ENCODE measurements at regions not wholly inside any gene's neighbourhood (a gene's known extent, or its start where the extent isn't known, plus 50 kb on each side); places are given as distances from the start of the nearest gene placed in this dataset.

GRCh38 chr2:126828051-126828450 is 70.6 kb upstream of the TEX51 start:
- H3K27ac ChIP-seq, result no peak overlapping the region
- no peak for TF ChIP-seq CTCF (IDR thresholded peaks at IDR 0.05; ENCODE audit: low read depth, low read length)
- no peak for DNase-seq (ENCODE audit: low read depth in 1 of 2, low spot score in 1 of 2)
- peaks cover 7% of the 10 kb centered on the region for H3K4me1 ChIP-seq (ENCODE audit: low read depth)
- H3K4me3 ChIP-seq, result no peak overlapping the region
- H3K27me3 ChIP-seq, result no peaks in the 10 kb centered on the region
- no peaks in the 10 kb centered on the region for H3K36me3 ChIP-seq
- H3K9me3 ChIP-seq (ENCODE audit: low read depth), result no peaks in the 10 kb centered on the region

DNA sequence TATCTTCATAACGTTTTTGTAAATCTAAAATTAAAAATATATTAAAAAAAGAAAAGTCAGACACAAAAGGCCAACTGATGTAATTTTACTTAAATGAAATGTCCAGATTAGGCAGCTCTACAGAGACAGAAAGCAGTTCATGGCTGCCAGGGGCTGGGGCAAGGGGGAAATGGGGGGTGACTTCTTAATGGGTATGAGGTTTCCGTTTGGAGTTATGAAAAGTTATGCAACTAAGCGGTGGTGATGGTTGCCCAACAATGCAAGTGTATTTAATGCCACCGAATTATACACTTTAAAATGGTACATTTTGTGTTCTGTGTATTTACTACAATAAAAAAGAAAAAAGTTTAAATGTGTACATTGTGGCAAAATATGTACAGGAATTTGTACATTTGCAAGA is 70.2 kb upstream of the TEX51 start:
- Histone ChIP-seq H3K27me3 (no peaks in the 10 kb centered on the region), H3K4me1 (ENCODE audit: low read depth) (peaks cover 7% of the 10 kb centered on the region)

DNA sequence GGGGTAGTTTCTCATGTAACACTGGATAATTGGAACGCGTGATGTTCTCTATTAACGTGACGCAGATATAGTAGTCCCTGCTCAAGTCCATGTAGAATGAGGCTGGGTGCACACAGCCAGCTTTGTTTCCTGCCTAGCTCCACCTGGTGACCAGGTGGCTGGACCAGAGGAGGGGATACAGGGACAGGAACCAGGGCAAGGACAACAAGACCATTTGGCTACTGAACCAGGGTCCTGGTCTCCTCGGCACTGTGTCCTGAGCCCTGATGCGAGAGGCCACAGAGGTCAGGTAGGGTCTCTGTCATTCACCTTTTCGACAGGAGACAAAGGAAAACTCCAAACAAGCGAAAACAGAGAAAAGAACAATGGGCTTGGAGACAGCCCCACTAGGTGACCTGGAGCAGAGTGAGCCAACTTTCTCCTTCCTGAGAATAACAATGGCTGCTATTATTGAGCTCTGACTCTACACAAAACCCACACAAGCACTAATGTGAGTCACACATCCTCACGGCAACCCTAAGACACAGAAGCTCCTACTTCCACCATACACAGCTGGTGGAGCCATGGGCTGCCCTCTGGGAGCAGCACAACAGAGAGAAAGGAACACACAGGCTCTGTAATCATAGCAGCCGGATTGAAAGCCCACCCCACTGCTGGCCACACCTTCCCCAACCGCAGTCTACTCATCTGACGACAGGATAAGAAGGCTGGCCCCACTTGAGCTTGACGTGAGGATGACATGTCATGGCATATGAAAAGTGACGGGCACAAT is 67.3 kb upstream of the TEX51 start:
- TF ChIP-seq CTCF (IDR thresholded peaks at IDR 0.05; ENCODE audit: low read depth, low read length), result no peak

More for the DNA sequence above, 70.2 kb upstream of the TEX51 start:
- TF ChIP-seq CTCF (IDR thresholded peaks at IDR 0.05; ENCODE audit: low read depth, low read length), result no peak
- no peaks in the 10 kb centered on the region for H3K9me3 ChIP-seq (ENCODE audit: low read depth)
- DNase-seq (ENCODE audit: low read depth in 1 of 2, low spot score in 1 of 2), result no peak
- no peak overlapping the region for H3K27ac ChIP-seq
- no peaks in the 10 kb centered on the region for H3K36me3 ChIP-seq
- no peak overlapping the region for H3K4me3 ChIP-seq

DNA sequence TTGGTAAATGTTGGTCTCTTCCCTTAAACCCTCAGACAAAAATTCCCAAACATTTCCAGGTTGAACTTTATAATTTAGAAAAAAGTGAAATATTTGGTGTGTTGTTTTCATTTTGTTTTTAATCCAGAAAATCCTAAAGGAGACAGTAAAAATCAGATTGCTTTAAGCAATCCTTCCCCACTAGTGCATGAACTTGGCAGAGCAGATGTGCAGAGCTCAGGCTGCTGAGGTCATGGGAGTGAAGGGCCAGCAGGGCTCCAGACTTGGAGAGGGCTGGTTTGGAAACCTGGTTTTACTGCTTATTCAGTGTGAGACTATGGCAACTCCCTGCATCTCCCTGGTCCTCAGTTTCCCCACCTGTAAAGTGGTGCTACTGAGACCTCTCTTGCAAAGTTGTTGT is 66.7 kb upstream of the TEX51 start:
- H3K27ac ChIP-seq, result no peak overlapping the region
- TF ChIP-seq CTCF (IDR thresholded peaks at IDR 0.05; ENCODE audit: low read depth, low read length), result no peak

More for the DNA sequence above, 67.3 kb upstream of the TEX51 start:
- H3K4me3 ChIP-seq, result no peak overlapping the region
- H3K27ac ChIP-seq, result no peak overlapping the region
- no peaks in the 10 kb centered on the region for H3K27me3 ChIP-seq
- H3K9me3 ChIP-seq (ENCODE audit: low read depth), result no peaks in the 10 kb centered on the region
- peaks cover 7% of the 10 kb centered on the region for H3K4me1 ChIP-seq (ENCODE audit: low read depth)
- DNase-seq (ENCODE audit: low read depth in 1 of 2, low spot score in 1 of 2), result peak; percentile 9 to 57
- H3K36me3 ChIP-seq, result no peaks in the 10 kb centered on the region

DNA sequence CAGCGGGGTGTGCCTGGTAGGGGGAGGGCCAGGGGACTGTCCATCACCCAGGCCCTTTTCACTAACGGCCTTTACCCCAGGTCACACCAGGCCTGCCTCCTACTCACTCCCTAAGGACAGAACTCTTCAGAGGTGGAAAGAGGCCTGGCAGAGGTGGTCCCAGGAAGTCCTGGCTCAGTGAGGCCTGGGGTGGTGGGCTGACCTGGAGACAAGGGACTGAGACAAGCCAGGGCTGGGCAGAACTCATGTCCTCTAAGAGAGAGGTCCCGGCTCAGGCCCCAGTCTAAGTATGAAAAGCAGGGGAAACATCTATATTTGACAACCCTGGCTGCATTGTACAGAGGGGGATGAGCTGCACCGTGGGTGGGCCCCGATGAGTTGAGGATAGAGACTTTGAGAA is 65.9 kb upstream of the TEX51 start:
- no peaks in the 10 kb centered on the region for H3K36me3 ChIP-seq

More for the DNA sequence above, 66.7 kb upstream of the TEX51 start:
- Histone ChIP-seq H3K4me3 (no peak overlapping the region), H3K4me1 (ENCODE audit: low read depth) (peaks cover 7% of the 10 kb centered on the region), H3K9me3 (ENCODE audit: low read depth) (no peaks in the 10 kb centered on the region), H3K36me3 (no peaks in the 10 kb centered on the region), H3K27me3 (no peaks in the 10 kb centered on the region)
- DNase-seq (ENCODE audit: low read depth in 1 of 2, low spot score in 1 of 2), result peak in 1 of 2 donors; percentile 9

More for the DNA sequence above, 65.9 kb upstream of the TEX51 start:
- no peak overlapping the region for H3K4me3 ChIP-seq
- peaks cover 7% of the 10 kb centered on the region for H3K4me1 ChIP-seq (ENCODE audit: low read depth)
- H3K9me3 ChIP-seq (ENCODE audit: low read depth), result no peaks in the 10 kb centered on the region
- no peak for DNase-seq (ENCODE audit: low read depth in 1 of 2, low spot score in 1 of 2)
- H3K27me3 ChIP-seq, result no peaks in the 10 kb centered on the region
- no peak overlapping the region for H3K27ac ChIP-seq
- no peak for TF ChIP-seq CTCF (IDR thresholded peaks at IDR 0.05; ENCODE audit: low read depth, low read length)

All from cardiac muscle cell (in vitro differentiated cells and primary cell).